Forelimb muscle (tissue), 1 donor: ENCODE measurements at regions not wholly inside any gene's neighbourhood (a gene's known extent, or its start where the extent isn't known, plus 50 kb on each side); places are given as distances from the start of the nearest gene placed in this dataset.

Experiments used
- DNase-seq: peaks from one replicate; pipeline ENCODE4 v3.0.0-alpha.2; 2013; ENCODE audit warnings: low read depth

GRCh38 chr2:16321256-16321655 is 344.4 kb downstream of the CYRIA start:
- no peak for DNase-seq

DNA sequence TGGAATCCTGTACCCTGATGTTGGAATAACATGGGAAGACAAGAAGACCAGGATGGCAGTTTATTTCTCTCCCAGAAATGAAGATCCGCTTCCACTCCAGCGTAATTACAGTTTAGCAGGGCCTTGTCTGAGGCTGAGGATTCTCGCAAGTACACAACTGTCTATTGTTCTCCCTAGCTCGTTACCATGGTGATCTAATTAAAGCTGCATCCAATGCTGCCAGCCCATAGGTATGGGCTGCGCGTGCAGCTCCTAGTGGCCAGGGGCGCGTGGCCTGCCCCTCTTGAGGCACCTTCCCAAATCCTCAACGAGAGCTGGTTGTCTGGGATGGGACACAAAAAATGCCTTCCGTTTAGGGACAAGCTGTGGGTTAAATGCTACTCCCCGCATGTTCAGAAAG is 344.9 kb downstream of the CYRIA start:
- no peak for DNase-seq

DNA sequence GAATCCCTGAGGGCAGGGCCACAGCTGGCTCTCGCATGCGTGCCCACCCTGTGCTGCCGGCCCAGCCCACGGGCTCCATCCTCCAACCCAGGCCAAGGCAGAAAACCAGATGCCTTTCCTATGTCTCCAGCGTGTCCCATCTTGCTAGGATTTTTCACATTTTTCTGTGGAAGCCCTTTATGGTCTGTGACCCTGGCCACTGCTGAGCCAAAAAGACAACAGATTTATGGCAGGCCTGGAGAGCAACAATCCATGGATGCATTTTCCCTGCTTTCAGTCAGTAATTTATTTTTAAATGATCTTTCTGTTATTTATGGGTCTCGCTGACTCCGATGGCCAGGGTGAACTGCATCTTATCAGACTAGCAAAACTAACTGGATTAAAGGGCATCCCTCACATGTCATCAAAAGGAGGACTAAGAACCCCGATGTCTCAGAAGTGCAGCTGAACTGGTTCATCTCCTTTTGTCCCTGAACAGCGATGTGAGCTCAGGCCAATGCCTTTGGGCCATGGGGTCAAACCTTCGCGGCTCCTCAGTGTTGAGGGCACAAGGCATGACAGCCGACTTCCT is 346.0 kb downstream of the CYRIA start:
- DNase-seq = no peak

DNA sequence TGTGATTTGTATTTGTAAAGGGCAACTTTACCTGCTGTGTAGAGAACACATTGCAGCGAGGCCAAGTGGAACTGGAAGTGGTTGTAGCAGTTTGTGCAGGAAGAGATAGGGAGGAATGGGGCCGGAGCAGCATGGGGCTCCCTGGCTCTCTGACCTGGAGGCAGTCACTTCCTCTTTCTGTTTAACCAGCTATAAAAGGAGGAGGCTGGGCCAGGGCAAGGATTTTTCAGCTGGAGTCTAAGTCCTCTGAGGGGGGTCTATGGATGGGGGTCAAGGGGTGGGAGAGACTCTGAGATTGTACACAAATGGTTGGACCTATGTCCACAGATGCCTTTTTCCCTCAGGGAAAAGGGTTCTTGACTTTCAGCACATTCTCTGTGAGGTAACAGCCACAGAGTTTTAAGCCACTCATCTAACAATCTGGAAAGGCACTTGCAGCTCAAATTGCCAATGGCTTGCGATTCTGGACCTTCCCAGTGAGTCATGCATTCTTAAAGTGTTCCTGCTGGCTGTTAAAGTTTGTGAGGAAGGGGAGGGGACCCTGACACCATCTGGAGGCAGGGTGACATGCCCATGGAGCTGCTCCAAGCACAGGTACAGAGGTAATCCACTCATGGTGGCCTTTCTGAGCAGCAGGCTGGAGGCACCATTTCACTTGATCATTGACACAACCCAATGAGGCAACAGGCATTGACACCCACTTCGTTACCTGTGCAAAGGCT is 347.0 kb downstream of the CYRIA start:
- DNase-seq = no peak

GRCh38 chr2:16318051-16318450 is 347.6 kb downstream of the CYRIA start:
- no peak for DNase-seq

- no peak for DNase-seq
Measured at GRCh38 chr2:16317211-16317830, 348.3 kb downstream of the CYRIA start.

GRCh38 chr2:16316456-16317210 is 349.0 kb downstream of the CYRIA start:
- DNase-seq = no peak

GRCh38 chr2:16315908-16316307 is 349.7 kb downstream of the CYRIA start:
- no peak for DNase-seq

- no peak for DNase-seq
Measured at GRCh38 chr2:16315458-16315835, 350.2 kb downstream of the CYRIA start.

DNA sequence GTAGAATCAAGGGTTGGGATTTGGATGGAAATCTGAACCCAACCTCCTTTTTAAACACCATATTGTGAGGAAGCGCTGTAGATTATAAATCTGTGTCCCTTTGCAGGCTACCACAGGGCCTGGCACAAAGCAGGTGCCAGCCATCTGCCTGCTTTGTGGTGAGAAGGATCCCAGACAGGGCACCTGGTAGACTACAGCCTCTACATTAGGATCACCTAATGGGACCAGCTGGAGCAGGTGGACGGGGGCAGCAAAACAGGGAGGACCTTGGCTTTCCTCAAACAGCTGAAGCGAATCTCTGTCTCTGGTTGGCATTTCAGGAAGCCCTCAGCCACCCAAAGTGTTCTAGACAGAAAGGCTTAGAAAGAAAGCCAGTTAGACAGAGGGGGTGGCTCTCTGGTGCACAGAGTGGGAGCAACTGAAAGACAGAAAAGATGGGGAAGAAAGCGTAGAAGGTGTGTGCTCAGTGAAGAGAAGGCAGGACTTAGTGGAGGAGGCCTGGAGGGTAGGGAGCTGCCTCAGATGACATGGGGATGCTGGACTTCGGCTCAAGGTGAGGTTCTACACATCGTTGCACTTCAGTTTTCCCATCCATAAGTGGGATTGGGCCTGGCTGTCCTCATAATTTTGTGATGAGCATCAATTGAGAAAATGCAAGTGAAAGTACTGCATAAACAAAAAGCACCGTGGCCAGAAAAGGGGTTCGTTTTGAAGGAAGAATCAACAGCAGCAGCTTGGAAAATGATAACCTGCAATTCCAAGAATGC is 350.8 kb downstream of the CYRIA start:
- DNase-seq = no peak

DNA sequence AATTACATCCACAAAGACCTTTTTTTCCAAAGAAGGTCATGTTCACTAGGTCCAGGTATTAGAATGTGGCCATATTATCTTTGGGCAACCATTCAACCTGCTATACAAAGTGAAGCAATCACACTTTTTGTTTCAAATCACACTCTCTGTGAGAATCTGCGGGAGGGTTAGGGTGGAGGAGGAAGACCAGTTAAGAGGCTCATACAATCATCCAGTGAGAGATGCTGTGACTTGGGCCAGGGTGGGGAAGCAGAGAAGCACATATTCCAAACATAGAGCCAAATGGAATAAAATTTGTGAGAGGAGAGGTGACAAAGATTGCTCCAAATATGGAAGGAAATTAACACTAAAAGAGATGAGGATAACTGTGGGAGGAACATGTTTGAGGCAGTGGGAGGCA is 351.6 kb downstream of the CYRIA start:
- DNase-seq = no peak

DNA sequence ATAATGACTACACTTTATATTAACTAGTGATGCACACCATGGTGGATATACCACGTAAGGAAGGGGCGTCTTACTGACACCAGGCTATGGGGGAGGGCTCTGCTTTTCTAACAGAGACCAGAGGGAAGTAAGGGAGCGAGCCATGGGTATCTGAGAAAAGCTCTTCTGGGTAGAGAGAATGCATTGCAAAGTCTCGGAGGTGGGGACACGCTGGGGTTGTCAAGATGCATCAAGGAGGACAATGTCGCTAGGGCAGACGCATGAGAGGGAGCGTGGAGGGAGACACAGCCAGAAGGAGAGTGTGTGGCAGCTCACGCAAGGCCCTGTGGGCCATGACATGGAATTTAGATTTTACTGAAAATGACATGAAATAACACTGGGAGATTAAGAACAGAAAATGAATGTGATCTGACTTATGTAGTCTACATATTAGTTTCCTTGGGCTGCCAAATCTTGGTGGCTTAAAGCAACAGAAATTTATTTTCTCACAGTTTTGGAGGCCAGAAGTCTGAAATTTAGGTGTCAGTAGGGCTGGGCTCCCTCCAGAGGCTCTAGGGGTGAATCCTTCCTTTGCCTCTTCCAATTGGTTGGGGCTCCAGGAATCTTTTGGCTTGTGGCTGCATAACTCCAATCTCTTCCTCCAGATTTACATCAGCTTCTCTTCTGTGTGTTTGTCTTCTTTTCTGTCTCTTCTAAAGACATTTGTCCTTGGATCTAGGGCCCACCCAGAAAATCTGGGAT is 352.2 kb downstream of the CYRIA start:
- no peak for DNase-seq

DNA sequence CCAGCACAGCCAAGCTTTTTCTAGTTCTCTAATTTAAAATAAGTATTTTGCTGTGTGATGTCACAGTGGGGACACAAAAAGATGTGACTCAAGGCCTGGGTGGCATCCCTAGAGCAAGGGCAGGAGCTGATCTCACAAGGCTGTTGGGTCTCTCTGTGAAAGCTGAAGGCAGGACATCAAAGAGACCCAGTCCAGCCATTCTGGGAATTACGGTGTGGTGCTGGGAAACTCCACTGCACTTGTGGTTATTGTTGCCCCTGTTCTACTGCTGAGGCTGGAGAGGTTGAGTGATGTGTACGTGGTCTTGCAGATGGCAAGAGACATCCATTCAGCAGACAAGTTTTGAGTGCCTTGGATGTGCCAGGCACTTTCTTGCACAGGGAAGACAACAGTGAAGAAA is 352.9 kb downstream of the CYRIA start:
- no peak for DNase-seq

- no peak for DNase-seq
Measured at GRCh38 chr2:16311521-16312440, 353.9 kb downstream of the CYRIA start.

DNA sequence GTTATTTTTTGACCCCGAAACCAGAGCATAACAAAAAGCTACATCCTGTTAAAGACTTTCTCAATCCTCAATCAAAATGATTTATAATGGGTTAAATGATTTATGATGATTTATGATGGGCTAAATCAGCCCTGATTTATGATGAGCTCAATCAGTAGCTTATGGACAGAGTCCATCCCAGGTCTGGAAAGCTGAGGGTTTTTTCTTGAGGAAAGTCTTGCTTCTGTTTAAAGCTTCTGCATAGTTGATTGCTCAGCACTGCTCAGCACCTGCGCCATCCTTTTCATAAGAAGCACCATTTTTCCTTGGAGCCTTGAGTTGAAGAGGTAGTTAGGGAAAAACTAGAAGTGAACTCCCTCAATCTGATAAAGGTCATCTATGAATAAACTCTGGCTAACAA is 356.8 kb downstream of the CYRIA start:
- no peak for DNase-seq

GRCh38 chr2:16304876-16305590 is 360.6 kb downstream of the CYRIA start:
- no peak for DNase-seq

DNA sequence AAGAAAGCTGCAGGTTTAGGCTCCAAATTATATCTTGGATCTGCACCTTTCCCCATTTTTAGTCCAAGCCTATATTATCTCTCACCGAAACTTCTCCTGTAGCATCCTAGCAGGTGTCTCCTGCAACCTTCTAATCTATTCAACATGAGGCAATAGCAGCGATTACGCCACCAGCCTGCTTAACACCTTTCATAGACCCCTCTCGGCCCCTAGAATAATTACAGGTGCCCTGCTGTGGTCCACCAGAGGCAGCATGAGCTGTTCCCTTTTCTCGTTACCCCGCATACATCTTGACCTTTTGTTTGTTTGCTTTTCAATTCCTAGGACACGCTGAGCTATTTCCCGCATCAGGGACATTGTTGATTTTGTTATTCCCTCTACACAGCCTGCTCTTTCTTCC is 361.9 kb downstream of the CYRIA start:
- DNase-seq = no peak

GRCh38 chr2:16303273-16303577 is 362.4 kb downstream of the CYRIA start:
- DNase-seq = no peak

GRCh38 chr2:16302431-16303272 is 362.3 kb downstream of the MYCN start:
- DNase-seq = no peak
